Liver (tissue), 8 donors: ENCODE measurements at regions not wholly inside any gene's neighbourhood (a gene's known extent, or its start where the extent isn't known, plus 50 kb on each side); places are given as distances from the start of the nearest gene placed in this dataset.

Experiments
- DNase-seq: peaks from one replicate; pipeline ENCODE4 v3.0.0-alpha.2; 2017; ENCODE audit warnings: low spot score
- H3K27ac ChIP-seq, 2 donors: one replicate each; pipeline ENCODE4 v1.7.0; 2013; ENCODE audit warnings: inconsistent platforms in 2 of 2, low read length in 2 of 2, control low read depth in 1 of 2, low read depth in 1 of 2, mild to moderate bottlenecking in 1 of 2
- H3K27me3 ChIP-seq, 4 donors: one replicate each; pipeline versions ENCODE4 v1.6.1 to v1.7.0; 2013; ENCODE audit warnings: low read length in 3 of 4, inconsistent platforms in 1 of 4, mild to moderate bottlenecking in 1 of 4, moderate library complexity in 1 of 4; ENCODE audit not compliant: control insufficient read depth in 4 of 4, insufficient read depth in 4 of 4
- H3K36me3 ChIP-seq, 4 donors: one replicate each; pipeline versions ENCODE4 v1.6.1 to v1.7.0; 2013; ENCODE audit warnings: low read length in 3 of 4, mild to moderate bottlenecking in 3 of 4, low read depth in 1 of 4, moderate library complexity in 1 of 4; ENCODE audit not compliant: control insufficient read depth in 4 of 4, insufficient read depth in 3 of 4
- H3K4me1 ChIP-seq, 4 donors: one replicate each; pipeline versions ENCODE4 v1.6.1 to v1.7.0; 2013; ENCODE audit warnings: low read length in 3 of 4, mild to moderate bottlenecking in 3 of 4, moderate library complexity in 1 of 4; ENCODE audit not compliant: control insufficient read depth in 4 of 4, insufficient read depth in 4 of 4
- H3K4me3 ChIP-seq, 3 donors: one replicate each; pipeline versions ENCODE4 v1.6.1 to v1.7.0; 2013; ENCODE audit warnings: low read length in 3 of 3, control low read depth in 1 of 3, low read depth in 1 of 3, mild to moderate bottlenecking in 1 of 3
- H3K9ac ChIP-seq, 2 donors: one replicate each; pipeline ENCODE4 v1.7.0; 2013; ENCODE audit warnings: low read length in 2 of 2, mild to moderate bottlenecking in 2 of 2, moderate library complexity in 2 of 2, control low read depth in 1 of 2, low read depth in 1 of 2
- H3K9me3 ChIP-seq, 4 donors: one replicate each; pipeline versions ENCODE4 v1.6.1 to v1.7.0; 2013; ENCODE audit warnings: low read length in 3 of 4; ENCODE audit not compliant: control insufficient read depth in 4 of 4
- FOXA2 ChIP-seq: IDR thresholded peaks from 2 replicates; pipeline ENCODE4 v1.6.1; 2016; ENCODE audit warnings: antibody characterized with exemption
- GABPA ChIP-seq, 2 donors: IDR thresholded peaks in 1 of 2; conservative IDR thresholded peaks in 1 of 2; 2 replicates each; pipeline ENCODE4 v1.6.1; 2016; ENCODE audit warnings: antibody characterized with exemption in 2 of 2, mild to moderate bottlenecking in 1 of 2, moderate library complexity in 1 of 2
- NR2F2 ChIP-seq: IDR thresholded peaks from 2 replicates; pipeline ENCODE4 v1.6.1; 2016; ENCODE audit warnings: antibody characterized with exemption
- RAD21 ChIP-seq, 2 donors: IDR thresholded peaks; 2 replicates each; pipeline ENCODE4 v1.6.1; 2016; ENCODE audit warnings: antibody characterized with exemption in 2 of 2, mild to moderate bottlenecking in 2 of 2
- RXRA ChIP-seq, 2 donors: IDR thresholded peaks; 2 replicates each; pipeline ENCODE4 v1.6.1; 2017 to 2018; ENCODE audit warnings: antibody characterized with exemption in 2 of 2, mild to moderate bottlenecking in 1 of 2
- TAF1 ChIP-seq: conservative IDR thresholded peaks from 2 replicates; pipeline ENCODE4 v1.6.1; 2016; ENCODE audit warnings: antibody characterized with exemption, mild to moderate bottlenecking
- WGBS: extraction: QIAGEN DNeasy Blood & Tissue Kit; methylation state at CpG from one replicate; pipeline ENCODE4 v1.1.7; 2013; 5-methylcytosine and 5-hydroxymethylcytosine counted together
- TF ChIP-seq, protein P1 (sequence below): fragments of 150-350 bp; IDR thresholded peaks from 2 replicates; pipeline ENCODE4 v1.5.1; 2017; ENCODE audit warnings: improper control_type of control experiment, low read depth, low read length; ENCODE audit not compliant: missing input control
- TF ChIP-seq, protein P2 (sequence below): IDR thresholded peaks from 2 replicates; pipeline ENCODE4 v1.6.1; 2016; ENCODE audit warnings: antibody characterized with exemption
- TF ChIP-seq, protein P3 (sequence below): IDR thresholded peaks from 2 replicates; pipeline ENCODE4 v1.6.1; 2016; ENCODE audit warnings: antibody characterized with exemption, mild to moderate bottlenecking
- donor health status: healthy.
- donor health status: healthy.
- donor health status: healthy.
- donor health status: healthy.
- donor health status: healthy.

DNA sequence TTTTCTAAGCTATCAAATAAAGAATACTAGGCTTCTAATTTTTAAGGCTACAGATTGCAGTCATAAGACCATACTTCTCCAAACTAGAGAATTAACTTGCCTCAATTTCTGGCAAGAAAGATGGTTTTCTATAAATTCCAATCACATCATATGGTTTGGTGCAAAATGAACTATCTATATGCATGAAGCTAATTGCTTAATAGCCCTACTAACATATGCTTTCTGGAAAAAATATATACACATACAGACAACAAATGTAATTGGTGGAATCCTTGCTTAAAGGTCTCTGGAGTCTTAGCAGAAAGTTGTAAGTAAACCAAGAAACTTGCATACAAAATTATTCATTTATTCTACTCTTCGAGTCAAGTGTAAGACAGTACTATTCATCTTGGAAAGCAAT lies 113.1 kb upstream of the NANOGP8 start:
- no peak overlapping the region for H3K4me3 ChIP-seq
- WGBS: 91% methylated on average over 1 of the region's 1 CpG
- H3K27me3 ChIP-seq: no peaks in the 10 kb centered on the region
- H3K9me3 ChIP-seq: no peaks in the 10 kb centered on the region
- H3K4me1 ChIP-seq: no peaks in the 10 kb centered on the region
- H3K27ac ChIP-seq: no peak overlapping the region
- no peak overlapping the region for H3K9ac ChIP-seq
- H3K36me3 ChIP-seq: no peaks in the 10 kb centered on the region
- TF ChIP-seq, protein P1, sequence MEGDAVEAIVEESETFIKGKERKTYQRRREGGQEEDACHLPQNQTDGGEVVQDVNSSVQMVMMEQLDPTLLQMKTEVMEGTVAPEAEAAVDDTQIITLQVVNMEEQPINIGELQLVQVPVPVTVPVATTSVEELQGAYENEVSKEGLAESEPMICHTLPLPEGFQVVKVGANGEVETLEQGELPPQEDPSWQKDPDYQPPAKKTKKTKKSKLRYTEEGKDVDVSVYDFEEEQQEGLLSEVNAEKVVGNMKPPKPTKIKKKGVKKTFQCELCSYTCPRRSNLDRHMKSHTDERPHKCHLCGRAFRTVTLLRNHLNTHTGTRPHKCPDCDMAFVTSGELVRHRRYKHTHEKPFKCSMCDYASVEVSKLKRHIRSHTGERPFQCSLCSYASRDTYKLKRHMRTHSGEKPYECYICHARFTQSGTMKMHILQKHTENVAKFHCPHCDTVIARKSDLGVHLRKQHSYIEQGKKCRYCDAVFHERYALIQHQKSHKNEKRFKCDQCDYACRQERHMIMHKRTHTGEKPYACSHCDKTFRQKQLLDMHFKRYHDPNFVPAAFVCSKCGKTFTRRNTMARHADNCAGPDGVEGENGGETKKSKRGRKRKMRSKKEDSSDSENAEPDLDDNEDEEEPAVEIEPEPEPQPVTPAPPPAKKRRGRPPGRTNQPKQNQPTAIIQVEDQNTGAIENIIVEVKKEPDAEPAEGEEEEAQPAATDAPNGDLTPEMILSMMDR: no peak
- DNase-seq: no peak

DNA sequence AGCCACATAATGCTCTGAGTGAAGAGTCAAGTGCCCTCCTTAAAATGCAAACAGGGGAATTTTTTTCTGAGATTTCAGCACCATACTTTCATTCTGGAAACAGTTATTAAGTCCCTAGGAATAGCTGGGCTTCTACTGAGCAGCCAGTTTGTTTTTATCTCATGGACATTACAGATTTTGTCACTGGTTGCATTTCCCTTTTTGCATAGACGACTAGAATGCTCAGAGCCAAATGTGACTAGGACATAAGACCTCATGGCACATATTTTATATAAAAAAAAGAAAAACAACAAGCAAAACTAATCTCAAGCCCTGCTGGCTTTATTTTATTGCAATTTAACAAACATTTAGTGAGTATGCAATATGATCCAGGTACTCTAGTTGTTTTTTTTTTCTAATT lies 112.7 kb upstream of the NANOGP8 start:
- WGBS: 78% methylated on average over 1 of the region's 1 CpG

DNA sequence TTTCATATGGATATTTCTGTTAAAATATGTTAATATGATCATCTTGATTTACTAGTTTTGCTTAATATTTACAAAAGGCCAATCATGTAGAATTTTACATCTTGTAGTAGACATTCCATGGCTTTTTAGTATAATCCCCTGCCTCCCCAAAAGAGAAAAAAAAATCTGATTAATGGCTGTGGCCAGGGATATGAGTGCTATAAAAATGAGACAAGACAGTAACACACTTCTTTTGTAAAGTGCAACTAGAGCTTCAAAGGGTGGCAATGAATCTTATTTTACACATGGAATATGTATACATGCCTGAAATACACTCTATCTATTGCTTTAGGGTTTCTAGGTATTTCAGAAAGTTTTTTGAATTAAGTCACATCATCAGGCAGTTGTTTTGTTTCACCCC lies 112.2 kb upstream of the NANOGP8 start:
- Histone ChIP-seq H3K27me3 (no peaks in the 10 kb centered on the region), H3K4me3 (no peak overlapping the region), H3K36me3 (no peaks in the 10 kb centered on the region), H3K27ac (no peak overlapping the region), H3K9ac (no peak overlapping the region), H3K9me3 (peaks cover 0 to 1% (median under 1%) of the 10 kb centered on the region in 4 donors), H3K4me1 (no peaks in the 10 kb centered on the region)
- no peak for DNase-seq
- no peak for TF ChIP-seq TAF1
- no peak for TF ChIP-seq RAD21 (IDR thresholded peaks at IDR 0.05)
- no peak for TF ChIP-seq RXRA (IDR thresholded peaks at IDR 0.05)

More for the DNA sequence above, 112.7 kb upstream of the NANOGP8 start:
- H3K27ac ChIP-seq: no peak overlapping the region
- no peaks in the 10 kb centered on the region for H3K4me1 ChIP-seq
- H3K9me3 ChIP-seq: no peaks in the 10 kb centered on the region
- no peaks in the 10 kb centered on the region for H3K36me3 ChIP-seq
- DNase-seq: no peak
- TF ChIP-seq, protein P2, sequence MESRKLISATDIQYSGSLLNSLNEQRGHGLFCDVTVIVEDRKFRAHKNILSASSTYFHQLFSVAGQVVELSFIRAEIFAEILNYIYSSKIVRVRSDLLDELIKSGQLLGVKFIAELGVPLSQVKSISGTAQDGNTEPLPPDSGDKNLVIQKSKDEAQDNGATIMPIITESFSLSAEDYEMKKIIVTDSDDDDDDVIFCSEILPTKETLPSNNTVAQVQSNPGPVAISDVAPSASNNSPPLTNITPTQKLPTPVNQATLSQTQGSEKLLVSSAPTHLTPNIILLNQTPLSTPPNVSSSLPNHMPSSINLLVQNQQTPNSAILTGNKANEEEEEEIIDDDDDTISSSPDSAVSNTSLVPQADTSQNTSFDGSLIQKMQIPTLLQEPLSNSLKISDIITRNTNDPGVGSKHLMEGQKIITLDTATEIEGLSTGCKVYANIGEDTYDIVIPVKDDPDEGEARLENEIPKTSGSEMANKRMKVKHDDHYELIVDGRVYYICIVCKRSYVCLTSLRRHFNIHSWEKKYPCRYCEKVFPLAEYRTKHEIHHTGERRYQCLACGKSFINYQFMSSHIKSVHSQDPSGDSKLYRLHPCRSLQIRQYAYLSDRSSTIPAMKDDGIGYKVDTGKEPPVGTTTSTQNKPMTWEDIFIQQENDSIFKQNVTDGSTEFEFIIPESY: no peak
- TF ChIP-seq NR2F2: no peak
- no peak for TF ChIP-seq FOXA2
- TF ChIP-seq RAD21 (IDR thresholded peaks at IDR 0.05): no peak
- TF ChIP-seq, protein P3, sequence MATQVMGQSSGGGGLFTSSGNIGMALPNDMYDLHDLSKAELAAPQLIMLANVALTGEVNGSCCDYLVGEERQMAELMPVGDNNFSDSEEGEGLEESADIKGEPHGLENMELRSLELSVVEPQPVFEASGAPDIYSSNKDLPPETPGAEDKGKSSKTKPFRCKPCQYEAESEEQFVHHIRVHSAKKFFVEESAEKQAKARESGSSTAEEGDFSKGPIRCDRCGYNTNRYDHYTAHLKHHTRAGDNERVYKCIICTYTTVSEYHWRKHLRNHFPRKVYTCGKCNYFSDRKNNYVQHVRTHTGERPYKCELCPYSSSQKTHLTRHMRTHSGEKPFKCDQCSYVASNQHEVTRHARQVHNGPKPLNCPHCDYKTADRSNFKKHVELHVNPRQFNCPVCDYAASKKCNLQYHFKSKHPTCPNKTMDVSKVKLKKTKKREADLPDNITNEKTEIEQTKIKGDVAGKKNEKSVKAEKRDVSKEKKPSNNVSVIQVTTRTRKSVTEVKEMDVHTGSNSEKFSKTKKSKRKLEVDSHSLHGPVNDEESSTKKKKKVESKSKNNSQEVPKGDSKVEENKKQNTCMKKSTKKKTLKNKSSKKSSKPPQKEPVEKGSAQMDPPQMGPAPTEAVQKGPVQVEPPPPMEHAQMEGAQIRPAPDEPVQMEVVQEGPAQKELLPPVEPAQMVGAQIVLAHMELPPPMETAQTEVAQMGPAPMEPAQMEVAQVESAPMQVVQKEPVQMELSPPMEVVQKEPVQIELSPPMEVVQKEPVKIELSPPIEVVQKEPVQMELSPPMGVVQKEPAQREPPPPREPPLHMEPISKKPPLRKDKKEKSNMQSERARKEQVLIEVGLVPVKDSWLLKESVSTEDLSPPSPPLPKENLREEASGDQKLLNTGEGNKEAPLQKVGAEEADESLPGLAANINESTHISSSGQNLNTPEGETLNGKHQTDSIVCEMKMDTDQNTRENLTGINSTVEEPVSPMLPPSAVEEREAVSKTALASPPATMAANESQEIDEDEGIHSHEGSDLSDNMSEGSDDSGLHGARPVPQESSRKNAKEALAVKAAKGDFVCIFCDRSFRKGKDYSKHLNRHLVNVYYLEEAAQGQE: no peak
- no peak for TF ChIP-seq GABPA (IDR thresholded peaks at IDR 0.05 in 1 of 2, conservative IDR thresholded peaks at IDR 0.05 in 1 of 2)
- H3K27me3 ChIP-seq: no peaks in the 10 kb centered on the region
- no peak overlapping the region for H3K9ac ChIP-seq
- no peak overlapping the region for H3K4me3 ChIP-seq
